PC-3 (cell line): ENCODE measurements at regions not wholly inside any gene's neighbourhood (a gene's known extent, or its start where the extent isn't known, plus 50 kb on each side); places are given as distances from the start of the nearest gene placed in this dataset.
A peak's percentile ranks its signal among the peaks of the same experiment; 100 is the strongest.

ENCODE experiments used
- ATAC-seq: fragments of 200-7000 bp; cut with Tn5 transposase; 2 replicates; pipeline ENCODE4 v1.9.1; 2020; ENCODE audit warnings: mild to moderate bottlenecking, moderate library complexity
- BruUV-seq: library from RNA; stranded (reverse); fragments of 400-500 nt; replicated peaks from 2 replicates; lab custom pipeline; 2021; lab: Mats Ljungman, UMichigan
- CTCF ChIA-PET: fragments of 300-600 bp; sonication (Branson Sonifier 250); formaldehyde crosslinking; loops from one replicate; lab custom pipeline; 2022; ENCODE audit warnings: antibody characterized with exemption; lab: Charles Lee
- POLR2A ChIA-PET: fragments of 300-600 bp; sonication (Branson Sonifier 250); formaldehyde crosslinking; loops from one replicate; lab custom pipeline; 2022; ENCODE audit warnings: antibody characterized with exemption; ENCODE audit not compliant: unreplicated experiment; lab: Charles Lee
- DNase-seq: peaks from one replicate; pipeline ENCODE4 v3.0.0-alpha.2; 2015
- H2AFZ ChIP-seq: fragments of 300-600 bp; sonication (generic); 2 replicates; pipeline ENCODE4 v1.6.0; 2016; ENCODE audit warnings: antibody characterized with exemption, low read length
- H3F3A ChIP-seq: fragments of 300-600 bp; sonication (generic); one replicate; pipeline ENCODE4 v1.6.0; 2017; ENCODE audit warnings: antibody characterized with exemption, low read length, control low read depth, mild to moderate bottlenecking; ENCODE audit not compliant: unreplicated experiment
- H3K27ac ChIP-seq: fragments of 300-600 bp; sonication (generic); 2 replicates; pipeline ENCODE4 v1.5.1; 2016; ENCODE audit warnings: mild to moderate bottlenecking, low read length
- H3K27me3 ChIP-seq: fragments of 300-600 bp; sonication (generic); 2 replicates; pipeline ENCODE4 v1.6.1; 2016; ENCODE audit warnings: low read length, mixed read lengths
- H3K36me3 ChIP-seq: fragments of 300-600 bp; sonication (generic); 2 replicates; pipeline ENCODE4 v1.6.1; 2016; ENCODE audit warnings: low read depth, mixed run types, low read length, mixed read lengths
- H3K4me1 ChIP-seq: fragments of 300-600 bp; sonication (generic); 2 replicates; pipeline ENCODE4 v1.5.1; 2016; ENCODE audit warnings: low read length; ENCODE audit not compliant: insufficient read depth
- H3K4me2 ChIP-seq: fragments of 300-600 bp; sonication (generic); 2 replicates; pipeline ENCODE4 v1.6.0; 2016; ENCODE audit warnings: low read length
- H3K4me3 ChIP-seq: fragments of 300-600 bp; sonication (generic); 2 replicates; pipeline ENCODE4 v1.5.1; 2016; ENCODE audit warnings: mild to moderate bottlenecking, low read length, mixed read lengths
- H3K79me2 ChIP-seq: fragments of 300-600 bp; sonication (generic); 2 replicates; pipeline ENCODE4 v1.6.1; 2017; ENCODE audit warnings: low read length, mixed read lengths
- H3K9ac ChIP-seq: fragments of 300-600 bp; sonication (generic); 2 replicates; pipeline ENCODE4 v1.6.0; 2016; ENCODE audit warnings: mild to moderate bottlenecking, low read length
- H3K9me2 ChIP-seq: fragments of 300-600 bp; sonication (generic); replicated peaks from 2 replicates; pipeline ENCODE4 v1.6.1; 2016; ENCODE audit warnings: mixed run types, low read length, mixed read lengths
- H3K9me3 ChIP-seq: fragments of 300-600 bp; sonication (generic); 2 replicates; pipeline ENCODE4 v1.6.1; 2016; ENCODE audit warnings: low read length, mixed read lengths
- H4K20me1 ChIP-seq: fragments of 300-600 bp; sonication (generic); 2 replicates; pipeline ENCODE4 v1.6.1; 2016; ENCODE audit warnings: low read length, mixed read lengths
- CTCF ChIP-seq: fragments of 300-600 bp; sonication (generic); conservative IDR thresholded peaks from 2 replicates; pipeline ENCODE4 v1.5.1; 2017; ENCODE audit warnings: antibody characterized with exemption, low read depth, mild to moderate bottlenecking, low read length
- EZH2 ChIP-seq: fragments of 300-600 bp; sonication (generic); IDR thresholded peaks from one replicate; pipeline ENCODE4 v1.6.1; 2017; ENCODE audit warnings: antibody characterized with exemption, mild to moderate bottlenecking, low read length; ENCODE audit not compliant: unreplicated experiment
- EZH2phosphoT487 ChIP-seq: fragments of 300-600 bp; sonication (generic); IDR thresholded peaks from 2 replicates; pipeline ENCODE4 v1.6.1; 2018; ENCODE audit warnings: mild to moderate bottlenecking, antibody characterized with exemption, low read length, borderline replicate concordance
- intact Hi-C: fragments of 100-400 bp; cut with micrococcal nuclease; formaldehyde crosslinking; loops from 2 replicates; pipeline ENCODE4 v1.9.0; 2023

DNA sequence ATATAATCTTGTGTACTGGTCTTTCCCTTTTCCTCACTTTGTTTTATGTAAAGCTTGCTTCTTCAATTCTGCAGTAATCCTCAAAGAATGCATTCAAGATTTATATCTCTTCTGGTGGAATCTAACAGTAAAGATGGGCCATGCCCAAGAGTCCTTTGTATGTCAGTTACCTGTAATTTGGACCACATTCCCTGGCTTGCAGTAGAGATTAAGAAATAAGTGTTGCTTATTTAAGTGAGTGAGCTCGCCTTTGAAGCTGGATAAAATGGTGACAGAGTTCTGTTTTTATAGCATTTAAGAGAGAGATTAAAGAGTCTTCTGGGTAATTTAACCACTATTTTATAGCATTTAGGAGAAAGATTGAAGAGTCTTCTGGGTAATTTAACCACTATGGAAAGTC lies 262.1 kb upstream of the ATP2B1 start:
- TF ChIP-seq EZH2 (no peak), EZH2phosphoT487 (no peak), CTCF (no peak)
- CTCF ChIA-PET, result no interaction called here

GRCh38 chr12:89969093-89969492 lies 260.5 kb upstream of the ATP2B1 start:
- Histone ChIP-seq H3K79me2 (no peaks in the 10 kb centered on the region), H2AFZ (no peak overlapping the region), H3K9ac (no peak overlapping the region), H3K4me1 (peaks cover 25% of the 10 kb centered on the region), H3K27me3 (no peaks in the 10 kb centered on the region), H3K36me3 (no peaks in the 10 kb centered on the region), H3K9me2 (no peaks in the 10 kb centered on the region), H3K9me3 (no peaks in the 10 kb centered on the region), H3K4me2 (peak overlapping the region; percentile 30), H3K27ac (peak overlapping the region; percentile 52), H3K4me3 (no peak overlapping the region), H3F3A (no peaks in the 10 kb centered on the region), H4K20me1 (no peaks in the 10 kb centered on the region)
- ChIA-PET POLR2A (no interaction called here), CTCF (no interaction called here)
- intact Hi-C loops, result no loop called here
- TF ChIP-seq EZH2phosphoT487, result no peak
- TF ChIP-seq CTCF, result no peak
- no peak for TF ChIP-seq EZH2
- peak; percentile 88 for DNase-seq
- ATAC-seq, result peak; percentile 94
- no TSS peak for BruUV-seq

More for the DNA sequence above, 262.1 kb upstream of the ATP2B1 start:
- intact Hi-C loops, result no loop called here
- no peak overlapping the region for H3K4me2 ChIP-seq
- no peaks in the 10 kb centered on the region for H3K79me2 ChIP-seq
- no peak overlapping the region for H2AFZ ChIP-seq
- no peaks in the 10 kb centered on the region for H3K27me3 ChIP-seq
- no peak overlapping the region for H3K27ac ChIP-seq
- H3F3A ChIP-seq, result no peaks in the 10 kb centered on the region
- no peaks in the 10 kb centered on the region for H3K9me3 ChIP-seq
- peaks cover 25% of the 10 kb centered on the region for H3K4me1 ChIP-seq
- ATAC-seq (no peak), DNase-seq (peak; percentile 33)
- H3K36me3 ChIP-seq, result no peaks in the 10 kb centered on the region
- no peaks in the 10 kb centered on the region for H4K20me1 ChIP-seq
- H3K9ac ChIP-seq, result no peak overlapping the region
- no TSS peak for BruUV-seq
- POLR2A ChIA-PET, result no interaction called here
- no peaks in the 10 kb centered on the region for H3K9me2 ChIP-seq
- no peak overlapping the region for H3K4me3 ChIP-seq

GRCh38 chr12:89968151-89968700 lies 259.6 kb upstream of the ATP2B1 start:
- ATAC-seq, result no peak
- intact Hi-C loops, result no loop called here
- Histone ChIP-seq H3F3A (no peaks in the 10 kb centered on the region), H3K36me3 (no peaks in the 10 kb centered on the region), H3K27ac (0 out of 2 replicates have a peak overlapping the region, but pooled peaks have one; percentile 52), H3K79me2 (no peaks in the 10 kb centered on the region), H3K9me3 (no peaks in the 10 kb centered on the region), H3K9ac (no peak overlapping the region), H3K4me2 (peak overlapping the region; percentile 30), H3K4me1 (peaks cover 32% of the 10 kb centered on the region), H3K27me3 (no peaks in the 10 kb centered on the region), H2AFZ (no peak overlapping the region), H4K20me1 (no peaks in the 10 kb centered on the region), H3K9me2 (no peaks in the 10 kb centered on the region), H3K4me3 (no peak overlapping the region)
- no peak for DNase-seq
- ChIA-PET CTCF (no interaction called here), POLR2A (no interaction called here)
- TF ChIP-seq EZH2phosphoT487, result no peak
- BruUV-seq, result no TSS peak
